Embryonic facial prominence (tissue), 1 donor: ENCODE measurements at regions not wholly inside any gene's neighbourhood (a gene's known extent, or its start where the extent isn't known, plus 50 kb on each side); places are given as distances from the start of the nearest gene placed in this dataset.
"Not testable (repeated sequence)": the region's sequence is repeated elsewhere in the genome, so short reads cannot be mapped to it uniquely, and the experiment has no call there.

ENCODE experiments used
- DNase-seq: peaks from one replicate; pipeline ENCODE4 v3.0.0-alpha.2; 2016; ENCODE audit errors: extremely low spot score

DNA sequence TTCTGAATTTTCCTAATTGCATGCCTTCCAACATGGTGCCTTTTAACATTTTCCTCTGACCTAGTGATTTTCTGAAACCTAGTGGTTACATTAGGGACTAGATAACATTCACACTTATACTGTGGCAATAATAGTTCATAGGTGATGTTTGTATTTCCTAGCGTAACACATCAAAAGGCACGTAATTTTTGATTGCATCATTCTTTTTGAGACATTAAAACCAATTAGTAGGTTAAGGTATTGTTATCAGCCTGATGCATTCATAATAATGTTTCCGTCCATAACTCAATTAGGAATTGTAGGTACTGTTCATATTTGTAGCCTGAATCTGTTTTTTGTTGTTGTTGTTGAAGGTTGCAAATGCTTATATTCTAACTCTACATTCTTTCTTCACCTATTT is 192.4 kb downstream of the ANXA1 start:
- DNase-seq = no peak

DNA sequence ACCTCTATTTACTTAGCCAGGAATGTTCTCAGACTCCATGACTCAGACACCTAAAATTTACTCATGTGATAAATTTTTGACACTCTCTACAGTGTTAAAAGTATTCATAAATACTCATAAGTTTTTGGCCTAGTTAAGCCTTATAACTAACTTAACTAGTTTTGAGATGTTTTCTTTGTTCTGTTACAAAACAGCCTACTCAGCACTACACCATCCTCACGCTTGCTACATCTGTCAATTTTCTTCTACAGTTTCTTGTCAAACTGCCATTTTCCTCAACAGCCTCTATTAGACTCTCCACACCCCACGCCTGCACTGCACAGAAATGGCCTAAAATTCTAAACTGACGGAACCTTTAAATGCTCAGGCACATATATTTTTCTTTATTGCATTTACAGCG is 195.5 kb downstream of the ANXA1 start:
- no peak for DNase-seq

DNA sequence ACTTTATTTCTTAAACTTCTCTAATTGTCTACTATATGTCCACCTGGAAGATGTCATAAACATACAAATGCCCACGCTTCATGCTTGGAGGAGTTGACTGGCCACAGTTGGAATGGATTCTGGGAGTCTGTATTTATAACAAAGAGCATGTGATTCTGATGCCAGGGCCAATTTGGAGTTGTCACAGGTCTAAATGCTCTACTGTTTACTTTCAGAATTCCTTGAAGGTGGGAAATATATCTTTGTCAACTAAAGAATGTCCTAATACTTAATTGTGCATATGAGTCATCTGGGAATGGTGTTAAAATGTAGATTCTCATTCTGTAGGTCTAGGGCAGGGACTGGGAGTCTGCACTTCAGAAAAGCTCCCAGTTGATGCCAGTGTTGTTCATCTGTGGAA is 196.1 kb downstream of the ANXA1 start:
- DNase-seq = no peak

DNA sequence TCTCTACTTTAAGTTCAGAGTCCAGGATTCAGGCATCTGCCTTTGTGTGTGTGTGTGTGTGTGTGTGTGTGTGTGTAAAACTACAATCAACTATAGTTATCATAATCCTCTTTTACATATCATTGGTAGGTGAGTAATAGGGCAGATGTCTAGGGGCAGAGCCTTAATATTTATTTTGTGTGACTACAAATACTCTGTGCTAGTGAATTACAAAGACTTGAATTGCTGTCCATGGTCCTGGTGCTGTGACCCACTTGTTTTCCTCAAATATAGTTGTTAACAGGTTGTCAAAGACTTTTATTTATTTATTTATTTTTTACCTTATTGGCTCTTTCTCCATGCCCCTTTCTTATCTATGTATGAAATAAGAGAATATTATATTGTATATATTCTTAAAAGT is 196.8 kb downstream of the ANXA1 start:
- no peak for DNase-seq

DNA sequence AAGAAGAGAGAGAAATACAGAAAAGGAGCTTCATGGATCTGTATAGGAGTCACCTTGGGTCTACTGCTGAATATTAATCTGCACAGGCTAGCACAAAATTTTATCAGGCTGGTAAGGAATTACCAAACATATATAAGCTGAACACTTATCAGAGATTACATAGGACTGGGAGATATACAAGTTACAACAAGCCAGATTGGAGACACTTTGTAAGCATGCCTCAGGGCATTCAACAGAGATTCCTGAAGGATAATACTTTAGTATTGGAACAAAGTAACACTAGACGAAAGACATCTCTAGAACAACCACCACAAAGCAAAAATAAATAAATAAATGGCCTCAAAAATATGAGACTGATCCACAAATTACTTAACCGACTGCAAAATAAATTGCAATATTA is 197.8 kb downstream of the ANXA1 start:
- no peak for DNase-seq

DNA sequence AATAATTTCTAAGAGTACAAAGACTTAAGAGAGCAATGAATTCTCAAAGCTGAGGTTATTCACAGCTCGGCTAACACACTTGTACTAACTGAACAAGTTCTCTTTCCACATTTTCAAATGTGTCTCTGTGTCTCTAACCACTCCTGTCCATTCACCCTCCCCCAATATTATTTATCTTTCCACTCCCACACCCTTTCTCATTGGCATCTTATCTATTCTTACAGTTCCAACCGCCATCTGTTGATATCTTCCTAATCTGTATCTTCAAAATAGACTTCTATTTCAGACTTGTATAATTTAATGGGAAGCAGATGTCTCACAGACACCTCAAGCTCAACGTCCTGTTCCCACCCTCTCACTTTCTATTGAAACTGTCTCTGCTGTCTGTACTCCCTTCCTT is 205.9 kb downstream of the ANXA1 start:
- no peak for DNase-seq

DNA sequence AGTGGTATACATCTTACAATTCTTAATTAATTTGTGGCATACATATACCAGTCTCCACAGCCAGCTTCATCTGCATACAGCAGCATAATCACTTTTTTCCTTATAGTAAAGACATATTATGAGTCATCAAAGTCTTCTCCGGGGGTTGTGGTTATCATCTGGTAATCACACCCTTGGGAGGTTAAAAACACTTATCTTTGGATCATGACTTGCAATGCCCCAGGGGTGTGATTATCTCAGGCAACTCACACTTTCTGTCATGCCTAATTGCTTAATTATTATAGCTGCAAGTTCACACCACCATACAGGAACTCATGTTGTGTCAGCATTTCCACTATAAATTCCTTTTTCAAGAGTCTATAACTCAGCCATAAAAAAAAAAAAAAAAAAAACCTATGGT is 218.4 kb downstream of the ANXA1 start:
- DNase-seq = no peak

DNA sequence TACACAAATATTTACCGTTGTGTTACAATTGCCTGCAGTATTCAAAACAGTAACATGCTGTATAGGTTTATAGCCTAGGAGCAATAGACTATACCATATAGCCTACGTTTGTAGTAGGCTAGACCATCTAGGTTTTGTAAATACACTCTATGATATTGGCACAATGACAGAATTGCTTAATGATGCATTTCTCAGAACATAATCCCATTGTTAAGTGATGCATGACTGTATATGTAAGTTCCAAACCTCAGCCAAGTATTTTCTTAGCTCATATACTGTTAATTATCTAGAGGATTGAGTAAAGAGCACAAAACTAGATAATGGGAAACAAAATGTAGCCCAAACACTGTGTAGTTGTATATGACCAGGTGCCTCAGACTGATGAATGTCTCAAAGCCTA is 220.1 kb downstream of the ANXA1 start:
- DNase-seq = no peak

DNA sequence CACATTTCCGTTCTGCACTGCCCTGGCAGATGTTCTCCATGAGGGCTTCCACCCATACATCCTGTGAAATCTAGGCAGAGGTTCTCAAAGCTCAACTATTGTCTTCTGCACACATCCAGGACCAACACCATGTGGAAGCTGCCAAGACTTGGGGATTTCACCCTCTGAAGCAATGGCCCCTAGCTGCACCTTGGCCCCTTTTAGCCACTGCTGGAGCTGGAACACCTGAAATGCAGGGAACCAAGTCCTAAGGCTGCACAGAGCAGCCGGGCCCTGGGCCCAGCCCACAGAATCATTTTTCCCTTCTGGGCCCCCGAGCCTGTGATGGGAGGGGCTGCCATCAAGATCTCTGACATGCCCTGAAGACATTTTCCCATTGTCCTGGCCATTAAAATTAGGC is 228.7 kb downstream of the ANXA1 start:
- DNase-seq = no peak

DNA sequence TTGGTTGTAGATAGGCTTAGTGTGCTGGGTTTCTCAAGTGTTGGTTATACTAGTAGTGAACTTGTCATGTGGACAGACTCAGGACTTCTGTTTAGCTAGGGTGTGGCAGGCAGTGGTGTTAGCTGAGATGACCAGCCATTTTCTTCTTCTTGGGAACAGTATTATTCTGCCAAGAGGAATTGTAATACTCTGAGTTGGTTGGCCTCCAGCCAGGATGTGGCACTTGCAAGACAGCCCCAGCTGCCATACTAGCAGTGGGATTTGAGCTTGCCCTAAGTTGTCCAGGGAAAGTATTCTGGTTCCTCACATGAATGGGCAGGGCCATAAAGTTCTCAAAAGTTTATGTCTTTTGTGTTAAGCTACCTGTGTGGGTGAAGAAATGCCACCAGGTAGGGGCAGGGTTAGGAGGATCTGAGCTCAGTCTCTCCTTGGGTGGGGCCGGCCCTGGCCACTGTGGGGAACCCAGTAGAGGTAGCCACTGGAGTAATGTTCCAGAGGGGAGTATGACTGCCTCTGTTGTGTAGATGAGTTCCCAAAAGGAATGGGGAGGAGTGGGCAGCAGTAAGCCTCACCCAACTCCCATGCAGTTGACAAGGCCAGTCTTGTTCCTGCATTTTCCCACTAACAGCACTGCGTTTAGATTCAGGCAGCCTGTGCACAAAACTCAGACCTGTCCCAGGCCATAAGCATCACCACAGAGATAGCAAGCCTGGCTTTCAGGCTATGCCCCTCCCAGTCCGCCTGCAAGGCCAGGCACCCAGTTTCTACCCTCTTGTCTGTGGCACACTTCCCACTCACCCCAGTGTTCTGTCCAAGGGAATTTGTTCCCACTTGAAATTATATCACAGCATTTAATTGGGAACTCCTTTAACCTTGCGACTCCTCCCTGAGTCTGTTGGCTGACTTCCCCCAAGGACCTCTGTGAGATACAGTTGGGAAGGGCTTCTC is 250.7 kb downstream of the ANXA1 start:
- no peak for DNase-seq

DNA sequence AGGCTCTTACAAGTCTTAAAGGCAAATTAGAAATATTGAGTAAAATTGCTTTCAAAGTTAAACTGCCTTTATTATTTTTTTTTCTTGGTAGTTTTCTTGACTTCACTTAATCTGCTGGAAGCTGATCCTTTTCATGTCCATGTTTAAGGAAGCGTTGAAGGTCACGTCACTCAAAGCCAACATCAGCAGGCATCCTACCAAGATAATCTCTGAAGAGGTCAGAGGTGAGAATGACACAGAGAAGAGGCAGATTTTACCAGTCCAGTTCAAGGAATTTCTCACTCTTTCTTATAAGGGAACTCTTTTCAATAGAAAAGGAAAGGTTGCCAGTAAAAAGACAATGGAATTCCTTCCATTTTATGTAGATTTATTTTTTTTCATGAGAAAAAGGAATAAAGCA is 259.8 kb downstream of the ANXA1 start:
- DNase-seq = no peak

DNA sequence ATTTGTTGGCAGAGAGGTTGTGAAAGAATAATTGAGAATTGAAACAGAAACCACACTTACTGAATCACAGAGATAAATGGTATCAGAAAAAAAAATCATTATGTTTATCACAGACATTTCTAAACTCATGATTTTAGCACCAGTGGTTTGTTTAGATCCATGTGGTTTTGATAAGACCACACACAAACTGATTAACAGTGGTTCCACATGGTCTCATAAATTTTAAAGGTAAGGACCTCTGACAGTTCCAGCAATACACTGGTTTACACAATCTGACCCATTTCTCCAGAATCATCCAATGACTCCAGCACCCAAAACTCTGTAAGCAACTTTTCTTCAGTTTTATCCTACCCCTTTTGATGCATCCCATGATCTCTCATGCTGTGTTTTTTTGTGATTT is 261.2 kb downstream of the ANXA1 start:
- DNase-seq = no peak

DNA sequence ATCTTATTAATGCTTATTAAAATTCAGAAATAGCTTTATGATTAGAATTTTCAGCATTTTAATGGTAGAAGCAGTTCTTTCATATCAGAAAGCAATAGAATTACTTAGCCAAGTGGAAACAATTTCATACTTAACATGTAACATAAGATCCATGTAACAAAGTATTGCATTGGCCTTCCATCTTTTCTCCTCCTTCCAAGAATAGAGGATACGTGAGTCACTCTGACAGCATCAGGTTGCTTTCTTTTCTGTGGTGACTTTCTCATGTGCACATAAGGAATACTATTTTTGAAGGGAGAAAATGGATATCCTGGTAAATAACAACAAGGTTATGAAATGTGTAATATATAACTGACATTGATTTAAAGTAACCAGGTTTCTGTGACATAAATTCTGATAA is 272.2 kb downstream of the ANXA1 start:
- no peak for DNase-seq

DNA sequence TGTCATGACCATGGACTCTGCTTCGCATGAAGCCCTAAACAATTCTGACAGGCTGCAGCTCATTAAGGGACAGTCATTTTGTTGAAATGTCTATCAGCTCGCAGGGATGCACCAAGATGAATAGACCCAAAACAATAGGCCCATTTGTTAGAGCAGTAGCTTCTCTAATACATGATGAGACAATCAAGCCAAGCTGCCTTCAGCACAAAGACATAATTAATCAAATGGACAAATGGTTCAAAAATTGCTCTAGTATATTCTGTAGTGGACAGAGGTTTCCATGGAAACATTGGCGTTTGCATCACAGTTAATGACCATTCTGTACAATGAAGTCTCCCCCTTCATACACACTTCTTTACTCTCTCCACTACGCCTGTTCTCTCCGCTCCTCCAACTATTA is 274.6 kb downstream of the ANXA1 start:
- DNase-seq = no peak

DNA sequence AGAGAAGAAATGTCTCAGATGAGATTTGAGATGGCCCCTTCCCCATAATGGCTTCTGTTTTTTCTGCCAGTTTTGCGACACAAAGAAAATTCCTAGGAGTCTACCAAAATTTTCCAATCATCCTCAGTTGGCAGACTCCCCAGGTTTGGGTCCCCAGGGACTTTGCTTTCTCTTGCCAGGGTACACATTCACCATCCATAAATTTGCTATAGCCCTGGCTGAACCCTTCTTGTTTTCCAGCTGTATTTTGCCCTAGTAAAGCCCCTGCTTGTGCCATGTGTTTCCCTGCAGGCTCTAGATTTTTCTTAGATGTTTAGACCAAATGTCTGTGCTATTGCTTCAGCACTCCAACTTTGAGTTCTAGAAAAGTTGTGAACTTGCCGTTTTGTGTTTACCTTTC is 283.2 kb downstream of the ANXA1 start:
- DNase-seq = no peak

DNA sequence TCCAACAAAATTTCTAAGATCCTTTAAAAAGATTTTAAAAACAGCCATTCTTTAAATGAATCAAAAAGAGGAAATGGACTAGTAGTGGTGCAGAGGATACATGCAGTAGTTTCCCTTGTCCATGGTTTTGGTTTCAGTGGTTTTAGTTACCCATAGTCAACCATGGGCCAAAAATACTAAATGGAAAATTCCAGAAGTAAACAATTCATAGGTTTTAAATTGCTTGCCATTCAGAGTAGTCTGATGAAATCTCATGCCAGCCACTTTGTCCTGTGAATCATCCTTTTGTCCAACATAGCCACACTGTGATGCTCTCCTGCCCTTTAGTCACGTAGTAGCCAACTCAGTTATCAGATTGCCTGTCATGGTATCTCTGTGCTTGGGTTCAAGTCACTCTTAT is 286.1 kb downstream of the ANXA1 start:
- no peak for DNase-seq

DNA sequence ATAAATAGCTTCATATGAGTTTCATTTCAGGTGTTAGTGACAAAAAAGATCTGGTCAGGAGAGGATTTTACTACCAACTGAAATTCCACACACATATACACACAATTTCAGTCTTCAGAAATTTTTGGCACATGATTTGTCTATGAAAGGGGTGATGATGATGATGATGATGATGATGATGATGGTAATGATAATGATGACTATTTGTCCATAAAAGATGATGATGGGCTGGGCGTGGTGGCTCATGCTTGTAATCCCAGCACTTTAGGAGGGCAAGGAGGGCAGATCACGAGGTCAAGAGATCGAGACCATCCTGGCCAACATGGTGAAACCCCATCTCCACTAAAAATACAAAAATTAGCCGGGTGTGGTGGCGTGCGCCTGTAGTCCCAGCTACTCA is 288.2 kb downstream of the ANXA1 start:
- not testable (repeated sequence) for DNase-seq

DNA sequence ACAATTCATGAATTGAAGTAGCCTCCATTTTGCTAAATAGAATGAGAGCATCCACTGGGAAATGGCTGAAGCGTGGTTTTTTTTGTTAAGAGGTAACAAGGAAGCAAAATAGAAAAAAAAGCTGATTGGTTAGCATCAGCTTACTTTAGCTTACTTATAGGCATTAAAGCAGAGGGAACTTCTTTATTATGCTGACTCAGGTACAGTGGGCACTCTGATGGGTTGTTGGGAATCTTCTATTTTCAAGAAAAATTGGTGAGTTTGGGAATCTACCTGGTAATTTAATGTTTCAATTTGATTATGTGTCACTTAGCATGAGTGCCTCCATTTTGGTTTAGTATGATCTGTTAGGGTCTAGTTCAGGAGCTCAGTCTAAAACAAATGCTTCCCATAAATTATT is 289.6 kb downstream of the ANXA1 start:
- DNase-seq = no peak

DNA sequence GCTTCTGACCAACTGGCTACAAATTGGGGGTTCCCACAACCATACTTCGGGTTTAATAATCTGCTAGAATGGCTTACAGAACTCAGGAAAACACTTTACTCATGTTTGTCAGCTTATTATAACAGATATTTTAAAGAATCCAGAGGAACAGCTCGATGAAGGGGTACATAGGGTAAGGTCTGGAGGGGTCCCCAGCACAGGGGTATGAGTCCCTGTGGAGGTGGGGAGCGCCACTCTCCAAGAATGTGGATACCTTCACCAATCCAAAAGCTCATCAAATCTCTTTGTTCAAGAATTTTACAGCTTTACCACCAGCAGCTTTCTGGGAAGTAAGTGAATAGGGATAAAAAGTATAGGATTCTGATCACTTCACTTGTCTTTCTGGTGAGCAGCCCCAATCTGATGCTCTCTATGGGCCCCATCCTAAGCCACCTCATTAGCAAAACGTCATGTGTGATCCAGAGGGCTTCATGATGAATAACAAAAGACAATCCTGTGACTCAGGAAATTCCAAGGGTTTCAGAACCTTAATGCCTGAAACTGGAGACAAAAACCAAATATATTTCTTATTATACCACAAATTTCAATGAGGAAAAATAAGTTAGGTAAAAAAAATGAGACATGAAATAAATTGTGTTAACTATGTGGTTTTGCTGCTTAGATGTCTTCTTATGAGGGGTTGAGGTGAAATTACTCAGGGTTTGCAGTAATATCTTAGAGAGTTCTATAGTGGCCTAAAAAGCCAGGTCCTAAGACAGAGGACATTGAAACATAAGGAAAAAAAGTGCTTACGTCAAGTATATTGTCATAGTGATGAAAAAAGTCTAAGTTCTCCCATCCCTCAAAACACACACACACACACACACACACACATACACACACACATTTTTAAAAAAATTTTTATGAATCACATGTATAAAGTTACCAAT is 290.5 kb downstream of the ANXA1 start:
- no peak for DNase-seq

DNA sequence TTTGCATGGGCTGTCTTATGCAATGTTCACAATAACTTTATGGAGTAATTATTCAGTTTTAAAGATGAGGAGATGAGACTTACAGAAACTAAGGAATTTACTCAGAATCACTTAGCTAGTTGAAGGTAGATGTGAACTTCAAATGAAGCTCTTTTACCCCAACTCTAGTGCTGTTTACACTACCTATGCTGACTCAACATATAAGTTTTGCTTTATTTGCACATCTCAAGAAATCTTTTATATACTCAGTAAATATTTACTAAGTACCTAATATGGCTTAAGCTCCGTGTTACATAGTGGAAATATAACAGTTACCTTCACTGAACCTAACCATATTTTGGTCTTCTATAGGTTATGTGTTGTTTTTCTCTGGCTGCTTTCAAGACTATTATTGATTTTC is 293.2 kb downstream of the ANXA1 start:
- DNase-seq = no peak

DNA sequence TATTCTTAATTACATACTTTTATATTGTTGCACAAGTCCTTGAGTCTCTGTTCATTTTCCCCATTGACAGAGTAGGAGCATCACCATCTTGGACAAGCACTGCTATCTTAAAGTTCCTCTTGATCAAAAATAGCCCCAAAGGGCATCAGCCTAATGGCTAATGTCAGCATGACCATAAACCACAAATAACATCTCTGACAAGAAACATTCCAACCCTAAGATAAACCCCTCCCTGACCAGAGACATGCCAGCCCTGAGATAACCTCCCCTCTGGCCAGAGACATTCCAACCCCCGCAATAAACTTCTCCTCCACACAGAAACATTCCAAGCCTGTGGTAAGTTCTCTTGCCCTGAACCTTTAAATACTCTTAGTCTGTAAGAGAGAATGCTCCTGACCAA is 293.7 kb downstream of the ANXA1 start:
- DNase-seq = not testable (repeated sequence)

DNA sequence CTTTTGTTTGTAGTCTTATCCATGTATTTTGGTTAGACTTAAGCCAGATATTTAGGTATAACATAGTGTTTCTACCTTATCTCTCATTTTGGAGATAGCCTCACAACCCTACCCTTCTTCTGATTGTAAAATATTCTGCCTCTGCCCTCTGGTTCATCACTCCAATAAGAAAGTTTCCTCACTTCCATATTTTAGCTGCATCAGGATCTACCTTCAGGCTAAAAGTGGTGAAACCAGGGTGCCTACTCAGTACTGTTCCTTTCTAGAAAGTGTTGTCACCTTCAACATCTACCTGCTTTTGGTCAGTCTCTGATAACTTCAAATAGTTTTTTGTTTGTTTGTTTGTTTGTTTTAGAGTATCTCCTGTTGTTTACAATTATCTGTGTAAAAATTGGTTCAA is 294.6 kb downstream of the ANXA1 start:
- no peak for DNase-seq

DNA sequence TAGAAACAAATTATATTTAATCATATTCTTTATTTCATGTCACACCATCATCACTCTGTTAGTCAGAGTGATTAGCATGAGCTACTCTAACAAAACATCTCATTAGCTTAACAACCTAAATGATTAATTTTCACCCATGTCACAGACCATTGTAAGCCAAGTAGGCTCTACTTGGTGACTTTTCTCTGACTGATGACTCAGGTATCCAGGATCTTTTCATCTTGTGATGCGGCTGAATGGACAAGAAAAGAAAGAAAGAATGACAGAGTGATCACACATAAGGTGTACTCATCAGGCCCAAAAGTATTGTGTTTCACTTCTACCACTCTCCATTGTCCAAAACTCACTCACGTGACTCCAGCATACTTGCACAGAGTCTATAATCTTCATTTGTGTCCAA is 299.3 kb downstream of the ANXA1 start:
- DNase-seq = no peak
